ENCODE measurements at regions not wholly inside any gene's neighbourhood (a gene's known extent, or its start where the extent isn't known, plus 50 kb on each side); places are given as distances from the start of the nearest gene placed in this dataset.
"Not testable (repeated sequence)": the region's sequence is repeated elsewhere in the genome, so short reads cannot be mapped to it uniquely, and the experiment has no call there.

- TF ChIP-seq CTCF (IDR thresholded peaks at IDR 0.05; ENCODE audit: insufficient read depth, missing control alignments): no peak
- FAIRE-seq: no peak
- no peak for DNase-seq (ENCODE audit: insufficient read length, low spot score)
These were observed 124.3 kb upstream of the RAB4A start for GRCh38 chr1:229146647-229147046.

- DNase-seq (ENCODE audit: insufficient read length, low spot score) (no peak), FAIRE-seq (no peak)
- TF ChIP-seq CTCF (IDR thresholded peaks at IDR 0.05; ENCODE audit: insufficient read depth, missing control alignments): no peak
These were observed 123.8 kb upstream of the RAB4A start for GRCh38 chr1:229147072-229147471.

- TF ChIP-seq CTCF (IDR thresholded peaks at IDR 0.05; ENCODE audit: insufficient read depth, missing control alignments): no peak
- FAIRE-seq (no peak), DNase-seq (ENCODE audit: insufficient read length, low spot score) (no peak)
These were observed 122.8 kb upstream of the RAB4A start for GRCh38 chr1:229148041-229148671.

DNA sequence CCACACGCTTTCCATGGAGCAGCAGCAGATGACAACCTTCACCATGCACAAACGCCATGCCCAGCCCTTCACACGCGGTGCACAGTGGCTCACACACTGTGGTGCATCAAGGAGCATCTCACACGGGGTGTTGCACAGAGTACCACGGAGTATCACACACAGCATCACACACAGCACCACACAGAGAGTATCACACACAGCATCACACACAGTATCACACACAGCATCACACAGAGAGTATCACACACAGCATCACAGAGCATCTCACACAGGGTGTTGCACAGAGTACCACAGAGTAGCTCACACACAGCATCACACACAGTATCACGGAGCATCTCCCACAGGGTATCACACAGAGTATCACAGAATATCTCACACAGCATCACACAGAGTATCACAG is 122.2 kb upstream of the RAB4A start:
- FAIRE-seq: no peak
- no peak for TF ChIP-seq CTCF (IDR thresholded peaks at IDR 0.05; ENCODE audit: insufficient read depth, missing control alignments)

GRCh38 chr1:229149435-229149834 is 121.5 kb upstream of the RAB4A start:
- peak; percentile 81 for FAIRE-seq
- DNase-seq (ENCODE audit: insufficient read length, low spot score): no peak
- no peak for TF ChIP-seq CTCF (IDR thresholded peaks at IDR 0.05; ENCODE audit: insufficient read depth, missing control alignments)

More for the DNA sequence above, 122.2 kb upstream of the RAB4A start:
- no peak for DNase-seq (ENCODE audit: insufficient read length, low spot score)

GRCh38 chr1:229150518-229150917 is 120.4 kb upstream of the RAB4A start:
- DNase-seq (ENCODE audit: insufficient read length, low spot score) (no peak), FAIRE-seq (no peak)

GRCh38 chr1:229151412-229151811 is 119.5 kb upstream of the RAB4A start:
- FAIRE-seq; DNase-seq (ENCODE audit: insufficient read length, low spot score): not testable (repeated sequence)

More at GRCh38 chr1:229150518-229150917, 120.4 kb upstream of the RAB4A start:
- TF ChIP-seq CTCF (IDR thresholded peaks at IDR 0.05; ENCODE audit: insufficient read depth, missing control alignments): no peak

- FAIRE-seq (no peak), DNase-seq (ENCODE audit: insufficient read length, low spot score) (no peak)
- no peak for TF ChIP-seq CTCF (IDR thresholded peaks at IDR 0.05; ENCODE audit: insufficient read depth, missing control alignments)
These were observed 118.6 kb upstream of the RAB4A start for GRCh38 chr1:229152311-229152710.
